ENCODE measurements at regions not wholly inside any gene's neighbourhood (a gene's known extent, or its start where the extent isn't known, plus 50 kb on each side); places are given as distances from the start of the nearest gene placed in this dataset.

GRCh38 chr3:34185301-34185700 lies 386.9 kb downstream of the PDCD6IP start:
- TF ChIP-seq CTCF (IDR thresholded peaks at IDR 0.05; ENCODE audit: low read depth, low read length), result no peak
- H3K27ac ChIP-seq, result no peak overlapping the region
- no peaks in the 10 kb centered on the region for H3K36me3 ChIP-seq
- H3K9me3 ChIP-seq (ENCODE audit: severe bottlenecking), result no peaks in the 10 kb centered on the region
- no peaks in the 10 kb centered on the region for H3K27me3 ChIP-seq (ENCODE audit: insufficient read depth, low read depth, severe bottlenecking)
- H3K4me3 ChIP-seq (ENCODE audit: low read depth, low read length), result no peak overlapping the region
- DNase-seq, result no peak

- no peak for DNase-seq
- Histone ChIP-seq H3K27me3 (ENCODE audit: insufficient read depth, low read depth, severe bottlenecking) (no peaks in the 10 kb centered on the region), H3K27ac (no peak overlapping the region), H3K36me3 (no peaks in the 10 kb centered on the region), H3K9me3 (ENCODE audit: severe bottlenecking) (no peaks in the 10 kb centered on the region), H3K4me3 (ENCODE audit: low read depth, low read length) (no peak overlapping the region)
- TF ChIP-seq CTCF (IDR thresholded peaks at IDR 0.05; ENCODE audit: low read depth, low read length), result no peak
Measured at GRCh38 chr3:34189133-34189532, 390.7 kb downstream of the PDCD6IP start.

- Histone ChIP-seq H3K9me3 (ENCODE audit: severe bottlenecking) (peaks cover 2% of the 10 kb centered on the region), H3K36me3 (no peaks in the 10 kb centered on the region), H3K27me3 (ENCODE audit: insufficient read depth, low read depth, severe bottlenecking) (no peaks in the 10 kb centered on the region), H3K4me3 (ENCODE audit: low read depth, low read length) (no peak overlapping the region), H3K27ac (no peak overlapping the region)
- TF ChIP-seq CTCF (IDR thresholded peaks at IDR 0.05; ENCODE audit: low read depth, low read length), result no peak
- no peak for DNase-seq
Measured at GRCh38 chr3:34196914-34197313, 398.5 kb downstream of the PDCD6IP start.

- Histone ChIP-seq H3K9me3 (ENCODE audit: severe bottlenecking) (peaks cover 2% of the 10 kb centered on the region), H3K36me3 (no peaks in the 10 kb centered on the region), H3K27ac (no peak overlapping the region), H3K27me3 (ENCODE audit: insufficient read depth, low read depth, severe bottlenecking) (no peaks in the 10 kb centered on the region), H3K4me3 (ENCODE audit: low read depth, low read length) (no peak overlapping the region)
- DNase-seq, result no peak
- TF ChIP-seq CTCF (IDR thresholded peaks at IDR 0.05; ENCODE audit: low read depth, low read length), result no peak
Measured at GRCh38 chr3:34198309-34198708, 399.9 kb downstream of the PDCD6IP start.

- Histone ChIP-seq H3K9me3 (ENCODE audit: severe bottlenecking) (peaks cover 2% of the 10 kb centered on the region), H3K36me3 (no peaks in the 10 kb centered on the region), H3K27me3 (ENCODE audit: insufficient read depth, low read depth, severe bottlenecking) (no peaks in the 10 kb centered on the region), H3K27ac (no peak overlapping the region), H3K4me3 (ENCODE audit: low read depth, low read length) (no peak overlapping the region)
- no peak for TF ChIP-seq CTCF (IDR thresholded peaks at IDR 0.05; ENCODE audit: low read depth, low read length)
- DNase-seq, result no peak
Measured at GRCh38 chr3:34200576-34200975, 402.1 kb downstream of the PDCD6IP start.

GRCh38 chr3:34202975-34203374 lies 404.5 kb downstream of the PDCD6IP start:
- H3K27me3 ChIP-seq (ENCODE audit: insufficient read depth, low read depth, severe bottlenecking), result no peaks in the 10 kb centered on the region
- peak overlapping the region; percentile 34; the same call in 1 of the 2 replicates for H3K27ac ChIP-seq
- no peaks in the 10 kb centered on the region for H3K36me3 ChIP-seq
- H3K9me3 ChIP-seq (ENCODE audit: severe bottlenecking), result peaks cover 2% of the 10 kb centered on the region
- no peak overlapping the region for H3K4me3 ChIP-seq (ENCODE audit: low read depth, low read length)
- TF ChIP-seq CTCF (IDR thresholded peaks at IDR 0.05; ENCODE audit: low read depth, low read length), result no peak
- peak; percentile 50 for DNase-seq

All from WERI-Rb-1 (cell line).